ENCODE measurements at regions not wholly inside any gene's neighbourhood (a gene's known extent, or its start where the extent isn't known, plus 50 kb on each side); places are given as distances from the start of the nearest gene placed in this dataset.

DNA sequence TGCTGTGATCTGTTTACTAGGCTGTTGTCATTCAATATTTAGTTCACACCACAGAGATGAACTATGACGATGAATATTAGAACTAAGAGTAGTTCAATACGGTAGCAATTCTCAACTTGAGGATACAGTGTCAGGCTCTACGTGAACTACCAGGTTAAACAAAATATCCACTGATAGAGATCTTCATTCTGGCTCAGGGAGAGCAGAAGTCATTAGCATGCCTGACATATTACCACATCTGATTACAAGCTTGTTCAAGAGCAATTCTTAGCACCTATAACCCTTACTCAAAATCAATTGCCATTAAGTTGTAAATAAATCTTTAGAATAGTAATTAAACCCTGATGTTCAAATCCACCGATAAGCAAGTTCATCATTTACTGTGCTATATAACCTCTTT, 207.2 kb downstream of the CHRM3 start:
- DNase-seq (ENCODE audit: low read depth): no peak

DNA sequence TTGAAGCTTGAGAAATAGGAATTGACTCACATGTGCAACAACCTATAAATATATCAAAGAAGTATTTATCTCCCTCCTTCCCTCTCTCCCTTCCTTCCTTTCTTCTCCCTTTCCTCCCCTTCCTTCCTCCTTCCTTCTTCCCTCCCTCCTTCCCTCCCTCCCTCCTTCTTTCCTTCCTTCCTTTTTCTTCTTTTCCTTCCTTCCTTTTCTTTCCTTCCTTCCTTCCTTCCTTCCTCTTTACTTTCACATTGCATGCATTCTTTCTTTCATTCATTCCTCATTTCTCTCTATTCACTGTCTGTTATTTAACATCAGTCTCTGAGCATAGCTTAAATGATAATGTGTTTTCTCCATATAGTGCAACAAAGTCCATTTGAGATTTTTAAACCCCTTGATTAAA, 214.2 kb downstream of the CHRM3 start:
- no peak for DNase-seq (ENCODE audit: low read depth)

DNA sequence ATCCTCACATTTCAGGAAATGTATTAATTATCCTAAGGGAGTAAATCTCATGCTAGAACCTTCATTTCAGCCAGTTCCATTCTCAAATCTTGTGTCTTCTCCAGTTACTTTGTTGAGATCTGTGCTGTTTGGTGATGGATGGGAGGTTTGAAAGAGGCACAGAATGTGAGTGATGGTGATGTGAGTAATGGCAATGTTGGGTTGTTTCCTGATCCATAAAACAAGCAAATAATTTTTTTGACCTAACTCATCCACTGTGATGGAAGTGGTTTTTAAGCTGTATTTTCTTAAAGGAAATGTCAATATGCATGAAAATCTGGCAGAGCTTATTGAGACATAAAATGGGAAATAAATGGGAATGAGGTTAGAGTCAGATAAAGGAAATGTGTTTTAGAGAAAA, 214.7 kb downstream of the CHRM3 start:
- DNase-seq (ENCODE audit: low read depth): no peak

DNA sequence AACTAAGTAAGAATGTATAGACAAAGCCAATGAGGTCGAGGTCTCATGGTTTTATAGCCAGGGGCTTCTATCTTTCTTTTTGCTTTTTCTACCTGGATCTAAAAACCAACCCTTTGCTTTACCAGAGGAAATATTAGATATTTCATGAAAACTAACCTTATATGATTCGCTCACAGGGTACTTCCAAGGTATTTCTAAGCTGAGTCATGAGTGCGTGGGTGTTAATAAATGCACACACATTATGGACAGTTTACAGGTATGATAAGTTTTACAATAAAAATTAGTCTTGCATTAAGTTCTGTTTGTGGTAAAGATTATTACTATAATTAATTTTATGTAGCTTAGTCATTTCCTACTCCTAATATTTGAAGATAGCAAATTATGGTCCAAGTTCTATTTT, 217.2 kb downstream of the CHRM3 start:
- no peak for DNase-seq (ENCODE audit: low read depth)

DNA sequence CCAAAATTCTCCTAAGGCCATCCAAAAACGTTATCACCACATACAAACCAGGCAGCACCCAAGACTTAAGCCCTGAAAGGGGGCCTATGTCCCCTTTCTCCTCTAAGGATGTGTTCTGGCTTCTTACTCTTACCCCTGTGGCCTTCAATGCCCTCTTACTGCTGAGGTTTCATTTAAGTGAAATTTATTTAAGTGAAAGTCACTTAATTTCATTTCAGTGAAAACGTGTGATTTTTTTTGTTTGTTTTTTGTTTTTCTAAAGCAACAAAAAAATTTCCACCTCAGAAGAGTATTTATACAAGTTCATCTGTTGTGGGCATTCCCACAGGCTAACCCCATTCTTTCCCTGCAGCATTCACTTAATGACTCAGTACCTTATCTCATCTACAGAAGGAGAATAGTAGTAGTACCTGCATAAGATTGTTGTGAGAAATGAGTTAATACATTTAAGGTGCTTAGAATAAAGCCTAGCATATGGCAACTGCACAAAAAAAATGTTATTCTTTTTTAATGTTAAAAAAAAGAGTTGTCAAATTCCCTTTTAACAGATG, 220.6 kb downstream of the CHRM3 start:
- DNase-seq (ENCODE audit: low read depth): no peak

DNA sequence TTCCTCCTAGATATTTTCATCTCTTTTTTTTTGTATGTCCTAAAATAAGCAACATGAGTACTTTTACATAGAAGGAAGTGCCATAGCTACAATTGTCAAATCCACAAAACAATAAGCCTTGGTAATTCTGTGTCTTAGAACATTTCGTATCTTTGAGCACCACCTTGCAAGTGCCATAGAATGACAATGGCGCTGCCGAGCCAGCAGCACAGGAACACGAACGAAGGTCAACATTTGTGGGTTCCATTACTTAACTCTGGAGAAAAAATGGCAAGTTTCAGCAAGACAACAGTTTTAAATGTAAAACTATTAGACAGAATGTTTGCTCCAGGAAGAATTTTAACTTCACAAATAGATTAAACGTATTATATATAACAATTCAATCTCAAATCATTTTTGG, 222.1 kb downstream of the CHRM3 start:
- DNase-seq (ENCODE audit: low read depth): no peak

DNA sequence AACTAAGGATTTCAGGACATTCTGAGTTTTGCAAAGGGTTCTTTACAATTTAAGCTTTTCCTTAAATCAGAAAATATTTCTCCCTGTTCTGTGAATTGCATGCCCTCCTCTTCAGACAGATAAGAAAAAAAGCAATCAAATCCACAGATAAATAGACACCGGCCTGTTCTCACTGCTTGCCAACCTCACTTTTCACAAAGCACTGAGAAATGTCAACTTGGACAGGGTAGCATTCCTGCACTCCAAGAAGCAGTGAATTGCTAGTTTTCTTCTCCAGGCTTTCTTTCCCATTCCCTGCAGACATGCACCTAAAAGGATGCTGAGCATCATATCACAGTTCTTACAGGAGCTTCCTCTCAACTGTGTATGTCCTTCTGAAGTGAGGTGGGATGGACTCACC, 226.0 kb downstream of the CHRM3 start:
- DNase-seq (ENCODE audit: low read depth): no peak

DNA sequence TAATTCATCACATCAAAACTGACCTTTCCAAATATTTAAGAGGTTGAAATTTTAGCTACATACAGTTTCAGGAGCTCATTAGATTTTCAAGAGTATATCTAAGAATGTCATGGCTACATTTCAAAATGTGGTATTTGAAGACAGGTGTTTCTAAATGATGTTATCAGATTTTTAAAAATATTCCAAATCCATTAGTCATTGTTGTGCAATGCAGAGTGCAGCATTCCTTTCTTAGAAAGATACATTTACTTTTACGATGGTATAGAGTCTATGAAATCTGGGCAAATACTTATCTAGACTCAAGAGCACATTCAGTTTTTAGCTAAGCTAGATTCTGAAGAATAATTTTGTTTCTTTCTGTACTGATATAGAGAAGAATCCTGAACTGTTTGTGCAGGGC, 230.3 kb downstream of the CHRM3 start:
- peak; percentile 2 for DNase-seq (ENCODE audit: low read depth)

DNA sequence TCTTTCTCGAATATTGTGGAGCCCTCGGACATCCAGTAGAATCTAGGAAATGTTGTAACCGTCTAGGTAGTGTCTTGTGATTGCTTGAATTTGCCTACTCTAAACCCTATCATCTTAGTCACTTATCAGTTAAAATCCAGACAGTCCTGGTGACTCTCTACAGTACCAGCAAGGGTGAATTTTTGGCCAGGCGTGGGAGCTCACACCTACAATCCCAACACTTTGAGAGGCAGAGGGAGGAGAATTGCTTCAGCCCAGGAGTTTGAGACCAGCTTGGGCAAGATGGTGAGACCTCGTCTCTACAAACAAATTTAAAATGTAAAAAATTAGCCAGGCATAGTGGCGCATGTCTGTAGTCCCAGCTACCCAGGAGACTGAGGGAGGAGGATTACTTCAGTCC, 230.9 kb downstream of the CHRM3 start:
- DNase-seq (ENCODE audit: low read depth): no peak

DNA sequence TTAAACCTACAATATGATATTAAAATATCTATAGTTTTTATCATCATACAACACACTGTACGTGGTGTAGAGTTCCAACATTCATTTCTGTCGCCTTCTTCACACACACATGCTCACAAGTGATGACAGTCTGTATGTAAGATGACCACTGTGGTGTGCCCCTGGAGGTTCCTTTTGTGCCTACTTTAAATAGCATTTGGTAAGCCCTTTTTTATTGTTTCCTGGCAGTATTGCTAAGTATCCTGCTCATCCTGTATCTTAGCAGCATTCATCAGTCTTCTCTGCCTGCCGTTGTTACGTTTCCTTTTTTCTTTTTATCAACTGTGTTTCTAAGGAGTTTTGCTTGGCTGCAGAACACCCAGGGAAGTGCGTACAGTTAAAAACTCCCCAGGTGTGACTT, 231.4 kb downstream of the CHRM3 start:
- DNase-seq (ENCODE audit: low read depth): no peak

DNA sequence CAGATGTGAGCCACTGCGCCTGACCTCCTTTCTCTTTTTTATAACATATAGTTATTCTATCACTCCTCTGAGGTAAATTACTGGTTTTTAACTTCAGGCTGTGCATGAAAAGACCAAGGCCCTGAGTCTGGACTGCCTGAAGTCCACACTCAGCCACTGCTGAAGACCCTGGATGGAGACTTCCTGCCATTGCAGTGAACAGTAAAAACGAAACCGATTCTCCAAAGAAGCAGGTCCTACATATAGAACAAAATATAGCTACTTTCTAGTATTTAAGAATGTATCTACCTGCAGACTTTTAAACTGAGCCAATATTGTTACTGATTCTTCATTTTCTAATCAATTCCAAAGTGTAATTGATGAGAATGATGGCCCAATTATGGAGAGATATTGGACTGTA, 232.8 kb downstream of the CHRM3 start:
- DNase-seq (ENCODE audit: low read depth): no peak

DNA sequence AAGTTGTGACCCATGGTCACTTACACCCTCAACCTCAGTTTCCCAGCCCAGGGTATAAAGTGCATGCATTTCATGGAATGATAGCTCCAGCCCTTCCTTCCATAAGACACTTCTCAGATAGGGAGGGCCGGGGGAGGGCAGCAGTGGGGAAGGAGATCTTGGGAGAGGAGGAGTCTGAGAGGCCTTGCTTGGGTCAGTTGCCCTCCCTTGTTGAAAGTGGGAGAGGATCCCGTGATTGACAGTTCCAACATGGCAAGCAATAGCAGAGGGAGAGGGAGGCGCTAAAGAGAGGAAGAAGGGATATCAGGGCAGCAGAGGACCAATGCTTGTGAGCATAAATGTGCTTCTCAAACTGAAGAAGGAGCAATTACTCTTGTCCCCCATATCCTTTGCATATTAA, 244.4 kb downstream of the CHRM3 start:
- DNase-seq (ENCODE audit: low read depth): no peak

DNA sequence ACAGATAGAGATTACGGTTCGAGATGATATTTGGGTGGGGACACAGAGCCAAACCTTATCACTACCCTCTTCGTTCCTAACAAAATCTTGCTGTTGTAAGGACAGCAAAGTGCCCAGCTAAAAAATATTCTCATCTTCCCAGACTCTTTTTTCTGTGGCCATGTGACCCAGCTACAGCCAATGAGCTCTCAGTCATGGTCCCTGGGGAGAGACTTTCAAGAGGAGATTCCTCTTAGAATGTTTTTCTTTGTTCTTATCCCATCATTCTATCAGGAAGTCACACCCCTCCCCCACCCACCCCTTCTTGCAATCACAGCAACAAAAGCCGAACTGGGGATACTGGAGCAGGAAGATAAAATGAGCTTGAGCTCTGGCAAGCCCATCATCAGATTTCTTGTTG, 247.1 kb downstream of the CHRM3 start:
- no peak for DNase-seq (ENCODE audit: low read depth)

DNA sequence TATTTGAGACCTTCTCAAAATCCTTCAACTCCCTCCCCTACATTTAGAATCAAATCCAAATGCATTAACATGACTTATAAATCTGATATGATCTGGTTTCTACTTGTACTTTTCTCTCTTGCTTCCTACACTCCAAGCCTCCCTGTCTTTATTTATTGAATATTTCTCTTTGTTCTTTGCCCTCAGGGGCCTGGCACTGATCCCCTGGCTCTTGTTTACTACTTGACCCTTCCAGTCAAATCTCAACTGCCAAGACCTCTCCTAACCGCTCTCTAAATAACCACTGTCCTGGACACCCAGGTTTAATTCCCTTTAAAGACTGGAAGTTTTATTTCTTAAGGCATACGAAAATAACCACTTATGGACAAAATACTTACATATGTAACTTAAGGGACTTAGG, 248.9 kb downstream of the CHRM3 start:
- DNase-seq (ENCODE audit: low read depth): no peak

DNA sequence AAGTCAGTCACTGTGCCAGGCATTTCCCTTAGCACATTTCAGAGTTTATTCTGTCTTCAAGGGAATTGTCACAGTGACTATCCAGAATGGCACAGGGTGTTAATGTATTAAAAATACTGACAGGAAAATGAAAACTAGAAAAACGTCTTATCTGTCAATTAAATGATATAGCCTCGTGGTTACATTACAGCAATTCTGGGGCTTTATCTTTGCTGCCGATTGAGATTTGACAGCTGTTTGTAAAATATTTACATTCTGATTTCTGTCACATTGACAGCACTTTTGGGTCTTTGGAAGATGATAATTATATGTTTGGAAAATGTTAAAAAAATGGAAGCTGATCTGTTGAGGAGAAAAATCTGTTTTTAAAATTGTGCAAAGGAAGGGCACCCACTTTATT, 250.0 kb downstream of the CHRM3 start:
- no peak for DNase-seq (ENCODE audit: low read depth)

DNA sequence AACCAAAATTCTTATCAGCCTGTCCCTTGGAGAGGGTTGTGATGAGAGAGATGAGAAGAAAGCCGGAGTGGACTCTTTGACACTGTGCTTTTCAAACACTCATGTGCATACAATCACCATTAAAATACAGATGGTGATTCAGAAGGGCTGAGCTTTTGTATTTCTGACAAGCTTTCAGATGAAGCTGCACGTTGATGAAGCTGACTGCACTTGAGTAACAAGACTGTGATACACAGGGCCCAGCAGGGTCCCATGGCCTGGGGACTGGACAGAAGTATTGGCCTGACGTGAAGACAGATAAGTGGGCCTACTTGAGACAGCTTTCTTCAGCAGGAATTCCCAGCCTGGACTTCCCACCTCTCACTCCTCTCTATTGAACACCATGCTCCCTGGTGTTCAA, 258.2 kb downstream of the CHRM3 start:
- no peak for DNase-seq (ENCODE audit: low read depth)

DNA sequence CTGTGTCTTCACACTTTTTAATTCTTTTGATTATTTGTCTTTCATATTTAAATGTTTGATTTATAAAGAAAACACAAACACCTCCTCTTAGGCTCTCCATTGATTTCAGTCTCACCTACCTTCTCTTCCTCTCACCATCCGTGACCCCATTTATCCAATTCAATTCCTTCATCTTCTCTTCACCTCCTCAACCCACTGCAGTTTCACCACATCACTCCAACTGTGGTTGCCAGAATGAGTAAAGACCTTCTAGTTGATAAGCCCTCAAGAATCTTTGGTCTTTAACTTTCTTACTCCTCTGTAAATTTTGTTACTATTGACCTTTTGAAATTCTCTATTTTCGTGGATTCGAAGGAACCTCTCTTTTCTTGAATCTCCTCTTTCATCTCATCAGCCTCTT, 260.7 kb downstream of the CHRM3 start:
- no peak for DNase-seq (ENCODE audit: low read depth)

DNA sequence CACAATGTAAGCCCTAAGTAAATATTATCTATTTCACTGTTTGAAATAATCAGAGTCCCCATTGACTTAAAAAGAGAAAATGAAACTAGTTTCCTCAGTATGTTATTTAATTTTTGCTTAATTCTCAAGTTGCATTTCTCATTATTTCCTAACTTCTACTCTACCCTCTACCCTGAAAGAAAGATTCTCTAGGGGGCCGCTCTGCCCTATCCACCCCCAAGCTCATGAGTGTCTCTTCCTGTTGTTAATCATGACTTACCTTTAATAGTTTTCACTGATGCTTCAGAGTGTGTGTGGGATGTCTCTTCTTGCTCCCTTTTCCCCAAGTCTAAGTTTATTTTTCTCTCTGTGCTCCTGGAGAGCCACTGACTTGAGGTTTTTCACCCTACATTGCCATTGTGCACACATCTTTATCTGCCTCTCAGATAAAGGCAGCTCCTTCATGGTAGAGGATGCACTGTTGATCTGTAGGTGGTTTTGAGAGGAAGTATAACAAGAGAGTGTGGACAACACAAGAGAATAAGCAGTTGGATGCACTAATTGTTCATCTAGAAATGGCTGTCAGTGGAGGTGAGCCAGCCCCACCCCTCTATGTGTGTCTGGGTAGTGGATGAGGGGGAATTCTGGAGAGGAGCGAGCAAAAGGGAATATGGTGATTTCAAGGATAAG, 261.7 kb downstream of the CHRM3 start:
- no peak for DNase-seq (ENCODE audit: low read depth)

DNA sequence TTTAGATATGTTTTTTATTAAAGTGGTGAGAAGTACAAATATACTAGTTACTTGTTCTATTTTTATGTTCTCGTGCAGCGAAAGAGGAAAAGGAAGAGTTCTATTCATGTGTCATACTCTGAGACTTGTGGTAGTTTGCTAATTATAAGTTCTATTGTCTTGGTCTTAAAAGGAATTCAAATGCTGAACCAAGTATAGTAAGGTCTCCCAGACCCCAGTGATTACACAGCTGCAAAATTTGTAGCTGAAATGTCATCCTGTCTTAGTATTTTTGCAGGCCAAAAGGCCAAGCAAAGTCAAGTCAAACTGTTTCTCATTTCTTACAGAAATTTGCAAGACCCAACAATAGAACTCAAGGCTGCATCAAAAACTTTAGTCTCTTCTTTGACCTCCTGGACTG, 268.7 kb downstream of the CHRM3 start:
- DNase-seq (ENCODE audit: low read depth): no peak

DNA sequence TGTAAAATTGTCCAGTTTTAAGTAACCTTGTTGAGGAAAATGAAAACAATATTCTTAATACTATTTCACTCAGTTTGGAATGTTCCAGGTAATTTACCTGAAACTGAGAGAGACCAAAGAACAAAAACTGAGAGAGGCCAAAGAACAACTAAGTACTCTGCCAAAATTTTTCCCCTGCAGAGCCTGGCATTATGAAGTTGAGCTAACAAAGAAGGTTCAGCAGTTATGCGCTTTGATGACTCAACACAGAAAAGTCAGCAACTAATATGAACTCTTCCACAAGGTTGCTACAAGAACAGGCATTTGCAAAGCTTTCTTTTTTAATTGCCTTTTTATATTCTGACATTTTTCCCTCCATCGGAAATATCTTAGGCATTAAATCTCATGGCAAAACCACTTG, 270.9 kb downstream of the CHRM3 start:
- DNase-seq (ENCODE audit: low read depth): no peak

DNA sequence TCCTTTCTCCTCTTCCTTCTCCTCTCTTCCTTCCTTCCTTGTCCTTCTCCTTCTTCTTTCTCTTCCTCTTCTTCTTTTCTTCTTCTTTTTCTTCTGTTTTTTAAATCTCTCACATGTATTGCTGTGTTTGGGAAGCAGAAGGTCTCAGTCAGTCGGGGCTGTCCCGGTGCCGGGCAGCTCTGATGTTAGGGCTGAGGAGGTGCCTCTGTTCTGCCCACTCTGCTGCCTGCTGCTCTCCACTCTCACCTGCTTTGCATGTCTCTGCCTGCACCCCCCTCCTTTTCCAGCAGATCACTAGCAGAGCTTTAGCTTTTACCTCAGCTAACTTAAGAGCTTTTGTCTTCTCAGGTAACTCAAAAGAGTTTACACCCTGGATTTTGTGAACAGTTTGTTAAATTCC, 276.6 kb downstream of the CHRM3 start:
- DNase-seq (ENCODE audit: low read depth): no peak

DNA sequence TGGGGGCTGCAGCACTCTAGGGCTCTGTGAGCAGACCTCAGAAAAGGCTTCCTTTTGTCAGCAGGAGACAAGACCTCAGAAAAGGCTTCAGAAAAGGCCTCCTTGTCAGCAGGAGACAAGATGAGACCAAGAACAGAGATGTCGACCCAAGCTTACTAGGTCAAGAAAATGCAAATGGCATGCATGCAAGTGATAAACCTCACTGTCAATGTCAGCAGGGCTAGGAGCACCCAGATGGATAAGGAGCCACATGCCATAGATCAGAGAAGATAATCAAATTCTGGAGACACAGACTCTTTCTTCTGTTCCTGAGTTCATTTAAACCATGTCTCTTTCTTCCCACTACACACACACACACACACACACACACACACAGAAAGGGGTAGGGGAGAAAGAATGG, 285.9 kb downstream of the CHRM3 start:
- no peak for DNase-seq (ENCODE audit: low read depth)

DNA sequence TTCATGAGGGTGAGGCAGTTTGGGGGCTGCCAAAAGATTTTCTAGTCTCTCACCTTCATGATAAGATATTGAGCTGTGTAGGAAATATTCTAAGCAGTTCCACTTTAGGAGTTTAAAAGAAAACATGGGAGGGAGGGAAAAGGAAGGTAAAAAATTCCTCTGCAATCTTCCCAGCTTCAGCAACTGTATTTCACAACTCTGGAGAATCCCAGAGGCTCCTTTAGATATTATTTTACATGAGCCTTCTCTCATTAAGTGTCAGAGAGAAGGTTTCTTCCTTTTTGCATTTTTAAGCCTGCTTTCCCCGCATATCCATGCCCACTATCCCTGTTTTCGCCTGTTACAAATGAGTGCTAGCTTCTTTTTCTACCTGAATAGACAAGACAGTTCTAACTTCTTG, 289.4 kb downstream of the CHRM3 start:
- no peak for DNase-seq (ENCODE audit: low read depth)
